Iris pigment epithelial cell (primary cell): ENCODE measurements at regions not wholly inside any gene's neighbourhood (a gene's known extent, or its start where the extent isn't known, plus 50 kb on each side); places are given as distances from the start of the nearest gene placed in this dataset.

Experiments
- DNase-seq: peaks from one replicate; pipeline ENCODE4 v3.0.0-alpha.2; 2011; ENCODE audit warnings: low read depth

- no peak for DNase-seq
Observed at GRCh38 chr4:151987606-151988005, 226.8 kb upstream of the GATB start.

- DNase-seq = no peak
Observed at GRCh38 chr4:151983854-151984253, 223.0 kb upstream of the GATB start.

GRCh38 chr4:151979819-151980218 lies 219.0 kb upstream of the GATB start:
- no peak for DNase-seq

GRCh38 chr4:151968643-151969042 lies 207.8 kb upstream of the GATB start:
- no peak for DNase-seq

GRCh38 chr4:151967074-151967473 lies 206.3 kb upstream of the GATB start:
- no peak for DNase-seq

GRCh38 chr4:151962138-151962823 lies 201.5 kb upstream of the GATB start:
- DNase-seq = no peak

GRCh38 chr4:151961456-151961855 lies 200.6 kb upstream of the GATB start:
- DNase-seq = no peak

- DNase-seq = no peak
Observed at GRCh38 chr4:151960449-151961230, 199.8 kb upstream of the GATB start.

GRCh38 chr4:151957153-151957552 lies 196.3 kb upstream of the GATB start:
- no peak for DNase-seq

- DNase-seq = no peak
Observed at GRCh38 chr4:151955721-151956380, 195.0 kb upstream of the GATB start.

GRCh38 chr4:151953795-151954372 lies 193.1 kb upstream of the GATB start:
- no peak for DNase-seq

- DNase-seq = no peak
Observed at GRCh38 chr4:151953312-151953711, 192.5 kb upstream of the GATB start.

- no peak for DNase-seq
Observed at GRCh38 chr4:151952711-151953254, 192.0 kb upstream of the GATB start.

GRCh38 chr4:151952137-151952536 lies 191.3 kb upstream of the GATB start:
- DNase-seq = no peak

- no peak for DNase-seq
Observed at GRCh38 chr4:151951671-151952050, 190.9 kb upstream of the GATB start.

- no peak for DNase-seq
Observed at GRCh38 chr4:151950993-151951670, 190.3 kb upstream of the GATB start.

- DNase-seq = no peak
Observed at GRCh38 chr4:151948351-151949016, 187.7 kb upstream of the GATB start.

- DNase-seq = no peak
Observed at GRCh38 chr4:151946718-151947117, 185.9 kb upstream of the GATB start.

GRCh38 chr4:151942971-151943370 lies 182.2 kb upstream of the GATB start:
- no peak for DNase-seq

GRCh38 chr4:151940926-151941617 lies 180.3 kb upstream of the GATB start:
- DNase-seq = no peak

GRCh38 chr4:151940291-151940690 lies 179.5 kb upstream of the GATB start:
- DNase-seq = no peak
